B cell (primary cell): ENCODE measurements at regions not wholly inside any gene's neighbourhood (a gene's known extent, or its start where the extent isn't known, plus 50 kb on each side); places are given as distances from the start of the nearest gene placed in this dataset.

ENCODE experiments used
- EZH2 ChIP-seq: IDR thresholded peaks from 2 replicates; pipeline ENCODE4 v1.6.1; 2012; ENCODE audit warnings: borderline replicate concordance, low read depth, mild to moderate bottlenecking, moderate library complexity, low read length; ENCODE audit not compliant: insufficient read depth, poor library complexity, severe bottlenecking
- TF ChIP-seq, protein P1 (sequence below): fragments of 200-600 bp; IDR thresholded peaks from one replicate; pipeline ENCODE4 v1.8.0; 2022; ENCODE audit warnings: antibody characterized with exemption, mild to moderate bottlenecking

DNA sequence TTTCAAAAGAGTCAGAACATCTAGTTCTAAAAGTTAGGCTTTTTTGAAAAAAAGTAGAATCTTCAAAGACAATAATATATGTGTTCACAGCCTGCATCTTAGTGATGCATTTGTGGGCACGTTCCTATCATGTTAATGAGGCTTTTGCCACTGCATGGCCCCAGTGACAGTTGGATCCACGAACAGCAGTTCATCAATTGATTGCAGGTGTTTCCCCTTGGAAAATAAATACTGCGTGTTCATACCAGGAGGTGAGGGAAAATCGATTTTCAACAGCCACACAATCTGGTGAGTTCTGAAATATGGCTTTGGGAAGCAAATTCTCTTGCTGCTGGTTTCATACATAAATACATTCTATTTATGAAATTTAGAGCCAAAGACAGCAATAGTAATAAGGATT, 343.8 kb upstream of the SLC10A2 start:
- TF ChIP-seq, protein P1, sequence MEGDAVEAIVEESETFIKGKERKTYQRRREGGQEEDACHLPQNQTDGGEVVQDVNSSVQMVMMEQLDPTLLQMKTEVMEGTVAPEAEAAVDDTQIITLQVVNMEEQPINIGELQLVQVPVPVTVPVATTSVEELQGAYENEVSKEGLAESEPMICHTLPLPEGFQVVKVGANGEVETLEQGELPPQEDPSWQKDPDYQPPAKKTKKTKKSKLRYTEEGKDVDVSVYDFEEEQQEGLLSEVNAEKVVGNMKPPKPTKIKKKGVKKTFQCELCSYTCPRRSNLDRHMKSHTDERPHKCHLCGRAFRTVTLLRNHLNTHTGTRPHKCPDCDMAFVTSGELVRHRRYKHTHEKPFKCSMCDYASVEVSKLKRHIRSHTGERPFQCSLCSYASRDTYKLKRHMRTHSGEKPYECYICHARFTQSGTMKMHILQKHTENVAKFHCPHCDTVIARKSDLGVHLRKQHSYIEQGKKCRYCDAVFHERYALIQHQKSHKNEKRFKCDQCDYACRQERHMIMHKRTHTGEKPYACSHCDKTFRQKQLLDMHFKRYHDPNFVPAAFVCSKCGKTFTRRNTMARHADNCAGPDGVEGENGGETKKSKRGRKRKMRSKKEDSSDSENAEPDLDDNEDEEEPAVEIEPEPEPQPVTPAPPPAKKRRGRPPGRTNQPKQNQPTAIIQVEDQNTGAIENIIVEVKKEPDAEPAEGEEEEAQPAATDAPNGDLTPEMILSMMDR: no peak
- no peak for TF ChIP-seq EZH2
